GM19467 (cell line): ENCODE measurements at regions not wholly inside any gene's neighbourhood (a gene's known extent, or its start where the extent isn't known, plus 50 kb on each side); places are given as distances from the start of the nearest gene placed in this dataset.
"Not testable (repeated sequence)": the region's sequence is repeated elsewhere in the genome, so short reads cannot be mapped to it uniquely, and the experiment has no call there.

Experiments used
- ATAC-seq: cut with Tn5 transposase; IDR thresholded peaks from one replicate; pipeline ENCODE4 v1.9.1; 2021; ENCODE audit warnings: mild to moderate bottlenecking, moderate library complexity; ENCODE audit not compliant: unreplicated experiment

GRCh38 chr15:20204177-20204866, 337.3 kb downstream of the GOLGA6L6 start:
- not testable (repeated sequence) for ATAC-seq

DNA sequence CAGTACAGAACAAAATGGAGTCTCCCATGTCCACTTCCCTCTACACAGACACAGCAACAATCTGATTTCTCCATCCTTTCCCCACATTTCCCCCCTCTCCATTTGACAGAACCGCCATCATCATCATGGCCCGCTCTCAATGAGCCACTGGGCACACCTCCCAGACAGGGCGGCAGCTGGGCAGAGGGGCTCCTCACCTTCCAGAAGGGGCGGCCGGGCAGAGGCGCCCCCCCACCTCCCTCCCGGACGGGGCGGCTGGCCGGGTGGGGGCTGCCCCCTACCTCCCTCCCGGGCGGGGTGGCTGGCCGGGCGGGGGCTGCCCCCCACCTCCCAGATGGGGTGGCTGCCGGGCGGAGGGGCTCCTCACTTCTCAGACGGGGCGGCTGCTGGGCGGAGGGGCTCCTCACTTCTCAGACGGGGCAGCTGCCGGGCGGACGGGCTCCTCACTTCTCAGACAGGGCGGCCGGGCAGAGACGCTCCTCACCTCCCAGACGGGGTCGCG, 337.9 kb downstream of the GOLGA6L6 start:
- ATAC-seq: not testable (repeated sequence)

DNA sequence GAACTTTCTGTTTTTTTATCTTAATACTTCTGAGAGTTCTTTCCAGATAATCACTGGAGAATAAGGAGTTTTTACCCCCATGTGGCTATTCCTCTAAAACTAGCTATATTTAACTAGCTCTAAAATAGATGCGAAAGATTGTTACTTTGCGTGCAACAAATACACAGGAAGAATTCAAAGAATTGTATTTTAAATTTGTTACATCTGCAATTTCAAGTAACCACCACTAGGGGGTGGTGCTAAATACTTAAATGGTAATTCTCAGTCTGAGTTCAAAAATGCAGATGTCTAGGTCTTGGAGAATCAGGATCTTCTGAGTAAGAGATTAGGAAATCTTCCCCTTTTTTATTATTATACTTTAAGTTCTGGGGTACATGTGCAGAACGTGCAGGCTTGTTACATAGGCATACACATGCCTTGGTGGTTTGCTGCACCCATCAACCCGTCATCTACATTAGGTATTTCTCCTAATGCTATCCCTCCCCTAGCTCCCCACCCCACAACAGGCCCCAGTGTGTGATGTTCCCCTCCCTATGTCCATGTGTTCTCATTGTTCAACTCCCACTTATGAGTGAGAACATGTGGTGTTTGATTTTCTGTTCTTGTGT, 346.9 kb downstream of the GOLGA6L6 start:
- ATAC-seq: not testable (repeated sequence)

DNA sequence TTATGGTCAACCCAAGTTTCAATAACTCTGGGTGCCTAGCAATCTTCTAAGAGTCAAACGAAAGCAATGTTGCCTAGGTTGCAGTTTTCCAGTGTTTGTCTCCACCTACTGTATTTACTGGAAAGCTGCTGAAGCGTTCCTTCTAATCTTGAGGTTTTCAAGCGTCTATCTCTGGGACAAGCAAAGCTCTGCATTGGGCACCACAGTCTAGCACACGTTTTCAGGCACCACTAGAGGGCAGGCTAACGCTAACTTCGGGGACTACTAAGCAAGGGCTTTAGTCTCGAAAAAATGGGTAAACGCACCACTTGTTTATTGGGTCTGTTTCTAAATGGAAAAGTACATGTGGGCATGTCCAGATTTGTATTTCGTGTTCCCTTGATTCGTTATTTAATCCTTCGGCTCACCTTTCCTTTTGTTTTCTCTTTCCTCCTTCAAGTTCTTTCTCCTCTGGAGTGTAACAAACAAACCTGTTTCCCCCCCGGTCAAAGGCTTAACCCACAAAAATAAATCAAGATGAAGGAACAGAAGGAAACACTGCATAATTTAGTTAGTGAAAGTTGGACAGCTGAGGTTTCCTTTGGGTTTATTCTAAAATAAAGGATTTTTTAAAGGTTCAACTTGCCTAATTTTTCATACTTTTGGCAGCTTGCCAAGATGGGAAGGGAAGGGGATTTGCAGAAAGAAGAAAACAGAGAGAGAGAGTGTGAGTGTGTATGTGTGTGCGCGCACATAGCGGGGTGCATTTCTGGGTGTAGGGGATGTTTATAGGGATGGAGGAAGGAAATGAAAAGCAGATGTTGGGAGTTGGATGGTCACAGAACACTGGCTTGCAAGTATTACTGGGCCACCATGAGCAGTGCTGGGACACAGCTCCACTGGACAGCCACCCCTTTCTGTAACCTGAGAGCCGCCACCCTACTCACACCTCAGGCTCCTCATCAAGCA, 348.3 kb downstream of the GOLGA6L6 start:
- peak; percentile 63 for ATAC-seq

DNA sequence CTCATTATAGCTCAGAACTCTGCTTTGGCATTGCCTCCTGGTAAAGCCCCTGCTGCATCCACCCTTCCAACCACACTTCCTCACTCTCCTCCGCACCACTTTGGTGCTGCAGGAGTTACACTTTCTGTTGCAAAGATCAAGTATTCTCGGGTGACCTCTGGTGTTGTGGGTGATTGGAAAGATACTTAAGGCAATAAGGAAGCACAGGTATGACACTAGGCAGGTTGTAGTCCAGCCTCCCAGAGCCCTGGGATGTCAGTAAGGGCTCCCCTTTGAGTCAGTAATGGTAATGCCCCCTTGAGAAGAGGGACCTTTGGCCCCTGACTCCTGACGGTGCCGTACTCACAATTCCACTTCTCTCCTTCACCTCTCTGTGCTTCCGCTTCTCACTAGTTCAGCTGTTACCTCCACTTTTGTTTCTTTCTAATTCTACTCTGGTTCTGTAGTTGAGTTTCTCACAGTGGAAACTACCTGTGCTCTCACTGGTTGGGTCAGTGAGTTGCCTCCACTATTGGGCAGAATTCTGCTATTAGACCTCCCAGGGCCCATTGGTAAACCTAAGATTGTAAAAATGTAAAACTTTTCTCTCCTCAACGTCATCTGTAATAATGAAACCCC, 350.0 kb downstream of the GOLGA6L6 start:
- ATAC-seq: not testable (repeated sequence)

- ATAC-seq: not testable (repeated sequence)
These were observed 353.0 kb downstream of the GOLGA6L6 start for GRCh38 chr15:20188611-20189010.

DNA sequence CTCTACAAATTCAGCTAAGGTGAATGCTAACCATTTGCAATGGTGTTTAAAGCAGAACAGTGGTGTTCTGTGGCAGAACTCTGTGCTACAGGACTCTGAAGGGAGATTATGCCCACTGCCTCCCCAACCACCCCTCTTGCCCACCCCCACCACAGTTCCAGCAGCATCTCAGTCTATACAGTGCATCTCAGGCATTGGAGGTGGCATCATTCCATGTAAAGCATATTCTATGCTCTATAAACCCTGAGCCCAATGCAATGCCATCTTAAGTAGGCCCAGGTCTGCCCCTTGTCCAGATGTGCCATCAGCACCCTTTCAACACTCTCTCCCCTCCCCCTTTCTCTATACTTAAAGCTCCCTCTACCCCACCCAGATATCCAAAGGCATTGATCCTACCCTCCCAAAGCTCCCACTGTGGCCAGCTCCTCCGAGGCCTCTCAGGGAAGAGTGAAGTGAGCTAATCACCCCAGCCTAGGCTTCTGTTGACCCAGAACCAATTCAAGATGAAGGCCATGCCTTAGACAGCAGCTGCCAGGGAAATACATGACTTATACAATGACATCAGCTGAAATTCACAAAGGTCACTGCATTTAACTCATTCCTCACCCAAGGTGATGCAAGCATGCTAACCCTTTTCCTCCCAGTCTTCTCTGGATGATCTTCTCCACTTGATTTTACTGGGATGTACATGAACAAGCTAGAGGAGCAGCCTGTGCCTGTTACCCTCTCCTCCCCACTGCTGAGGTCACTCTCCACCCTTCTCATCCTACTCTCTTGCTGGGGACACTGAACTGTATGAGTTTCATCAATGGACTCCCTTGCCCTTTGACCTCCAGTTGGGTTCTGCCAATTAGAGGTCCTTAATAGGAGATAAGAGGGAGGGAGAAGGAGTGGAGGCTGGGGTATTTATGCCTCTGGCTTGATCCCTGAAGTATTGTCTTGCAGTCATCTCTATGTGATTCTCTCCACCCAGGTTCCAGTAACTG, 353.9 kb downstream of the GOLGA6L6 start:
- not testable (repeated sequence) for ATAC-seq

DNA sequence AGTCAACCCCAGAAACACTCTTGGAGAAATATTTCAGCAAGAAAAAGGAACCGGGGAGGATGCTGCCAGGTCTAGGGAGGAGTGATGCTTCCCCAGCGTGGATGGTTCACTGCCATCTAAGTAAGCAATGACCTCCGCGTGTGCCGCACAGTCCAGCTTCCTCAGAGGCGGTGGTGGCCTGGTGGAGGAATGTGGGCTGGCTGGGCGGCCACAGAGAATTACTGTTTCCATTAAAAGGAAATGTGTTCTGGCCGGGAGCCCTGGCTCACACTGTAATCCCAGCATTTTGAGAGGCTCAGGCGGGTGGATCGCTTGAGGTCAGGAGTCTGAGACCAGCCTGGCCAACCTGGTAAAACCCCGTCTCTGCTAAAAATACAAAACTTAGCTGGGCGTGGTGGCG, 356.7 kb downstream of the GOLGA6L6 start:
- not testable (repeated sequence) for ATAC-seq

DNA sequence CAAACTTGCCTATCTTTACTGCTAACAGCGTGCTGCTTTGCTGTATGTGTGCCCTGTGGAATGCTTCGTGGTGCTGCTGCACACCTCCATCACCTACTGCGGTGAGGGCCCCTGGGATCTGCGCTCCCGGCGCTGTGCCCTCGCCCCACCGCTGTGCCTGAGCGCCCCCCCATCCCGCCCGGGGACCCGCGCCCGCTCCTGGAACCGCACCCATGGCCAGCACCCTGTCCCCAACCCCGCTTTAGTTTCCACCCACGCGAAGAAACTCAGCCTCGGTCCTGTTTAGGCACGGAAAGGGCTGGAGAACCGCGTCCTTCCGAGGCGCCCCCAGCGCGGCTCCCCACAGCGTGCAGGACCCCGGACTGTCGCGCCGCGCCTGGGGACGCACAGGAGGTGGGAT, 373.4 kb downstream of the GOLGA6L6 start:
- not testable (repeated sequence) for ATAC-seq

DNA sequence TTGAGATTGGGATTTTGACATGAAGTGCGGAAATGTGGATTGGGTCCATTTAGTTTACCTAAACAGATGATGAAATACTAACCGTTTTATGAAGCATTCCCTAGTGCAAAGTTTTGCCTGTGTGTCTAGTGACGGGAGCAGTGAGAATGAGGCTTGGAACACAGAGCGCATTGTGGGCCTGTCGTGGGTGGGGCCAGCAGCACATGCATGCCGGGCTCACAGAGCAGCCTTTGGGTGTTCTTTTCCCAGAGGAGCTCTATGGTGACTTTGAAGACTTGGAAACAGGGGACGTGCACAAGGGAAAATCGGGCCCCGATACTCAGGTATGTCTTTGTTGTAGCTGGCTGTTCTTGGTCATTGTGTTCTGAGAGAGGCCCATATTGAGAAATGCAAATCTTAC, 388.1 kb downstream of the GOLGA6L6 start:
- not testable (repeated sequence) for ATAC-seq

DNA sequence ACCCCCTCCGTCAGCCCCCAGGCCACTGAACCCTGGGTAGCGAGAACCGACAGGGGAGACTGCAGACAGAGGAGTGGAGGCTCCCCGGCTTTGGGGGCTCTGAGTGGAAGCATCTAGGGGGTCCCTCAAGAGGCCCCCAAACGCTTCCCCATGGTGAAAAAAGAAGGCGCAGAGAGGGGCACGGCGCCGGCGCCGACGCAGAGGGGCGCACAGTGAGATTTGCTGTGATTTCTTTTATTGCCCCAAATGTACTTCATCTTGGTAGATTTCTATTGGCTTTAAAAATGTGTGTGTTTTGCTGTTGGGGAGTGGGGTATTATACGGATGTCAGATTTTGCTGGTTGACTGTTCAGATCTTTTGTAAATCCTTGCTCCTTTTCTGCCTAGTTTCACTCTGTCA, 392.9 kb downstream of the GOLGA6L6 start:
- not testable (repeated sequence) for ATAC-seq

GRCh38 chr15:20148008-20148407, 393.6 kb downstream of the GOLGA6L6 start:
- ATAC-seq: not testable (repeated sequence)

- ATAC-seq: not testable (repeated sequence)
These were observed 397.1 kb downstream of the GOLGA6L6 start for GRCh38 chr15:20144333-20145036.

GRCh38 chr15:20142906-20143305, 398.7 kb downstream of the GOLGA6L6 start:
- ATAC-seq: not testable (repeated sequence)

DNA sequence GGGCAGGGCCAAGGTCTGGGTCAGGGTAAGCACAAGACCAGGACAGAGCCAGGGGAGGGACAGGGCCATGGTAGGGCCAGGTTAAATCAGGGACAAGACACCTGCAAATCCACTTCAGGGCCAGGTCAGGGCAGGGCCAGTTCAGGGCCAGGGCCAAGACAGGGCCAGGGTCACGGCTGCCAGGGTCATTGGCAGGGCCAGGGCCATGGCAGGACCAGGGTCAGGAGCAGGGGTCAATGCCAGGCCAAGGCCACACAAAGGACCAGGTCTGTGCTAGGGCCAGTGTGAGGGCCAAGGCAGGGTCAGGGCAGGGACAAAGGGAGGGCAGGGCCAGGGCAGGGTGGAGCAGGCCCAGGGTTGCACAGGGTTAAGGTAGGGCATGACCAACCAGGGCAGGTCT, 399.2 kb downstream of the GOLGA6L6 start:
- not testable (repeated sequence) for ATAC-seq

DNA sequence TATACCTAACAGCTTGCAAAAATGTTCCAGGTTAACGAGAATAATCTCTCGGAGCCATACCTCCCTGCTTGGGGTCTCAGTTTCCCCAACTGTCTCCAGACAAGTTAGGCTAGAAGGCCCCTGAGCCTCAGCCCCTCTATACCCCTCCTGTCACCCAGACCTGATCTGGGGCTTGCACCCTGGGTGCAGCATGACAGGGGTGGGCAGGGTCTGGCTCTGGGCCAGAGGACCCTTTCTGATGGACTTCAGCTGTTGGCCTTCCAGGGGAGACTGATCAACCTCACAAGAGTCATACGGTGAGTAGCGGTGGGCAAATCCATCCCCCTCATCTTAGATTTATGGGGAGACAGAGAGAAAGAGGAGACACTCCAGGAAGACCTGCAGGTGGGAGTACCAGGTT, 416.9 kb downstream of the GOLGA6L6 start:
- ATAC-seq: not testable (repeated sequence)

DNA sequence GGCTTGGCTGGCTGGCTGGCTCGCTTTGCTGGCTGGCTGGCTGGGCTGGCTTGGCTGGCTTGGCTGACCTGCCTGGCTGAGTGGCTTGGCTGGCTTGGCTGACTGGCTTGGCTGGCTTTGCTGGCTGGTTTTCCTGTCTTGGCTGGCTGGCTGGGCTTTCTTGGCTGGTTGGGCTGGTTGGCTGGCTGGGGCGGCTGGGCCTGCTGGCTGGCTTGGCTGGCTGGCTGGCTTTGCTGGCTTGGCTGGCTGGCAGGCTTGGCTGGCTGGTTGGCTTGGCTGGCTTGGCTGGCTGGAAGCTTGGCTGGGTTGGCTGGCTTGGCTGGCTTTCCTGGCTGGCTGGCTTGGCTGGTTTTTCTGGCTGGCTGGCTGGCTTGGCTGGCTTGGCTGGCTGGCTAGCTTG, 435.6 kb downstream of the GOLGA6L6 start:
- no peak for ATAC-seq

- ATAC-seq: not testable (repeated sequence)
These were observed 436.3 kb downstream of the GOLGA6L6 start for GRCh38 chr15:20105011-20105990.
